D721Med (cell line): ENCODE measurements at regions not wholly inside any gene's neighbourhood (a gene's known extent, or its start where the extent isn't known, plus 50 kb on each side); places are given as distances from the start of the nearest gene placed in this dataset.

ENCODE experiments used
- DNase-seq: peaks from one replicate; pipeline ENCODE4 v3.0.0; 2011; ENCODE audit warnings: low spot score; ENCODE audit not compliant: insufficient read length
- FAIRE-seq: peaks from 2 replicates; lab custom pipeline; 2011; peaks lifted over from hg19 to GRCh38; lab: Jason Lieb, UNC
- TF ChIP-seq, protein P1 (sequence below): IDR thresholded peaks from 2 replicates; pipeline ENCODE4 v1.5.1; 2012; ENCODE audit warnings: mild to moderate bottlenecking, control low read depth; ENCODE audit not compliant: insufficient read depth; ENCODE audit errors: missing control alignments

- DNase-seq (no peak), FAIRE-seq (no peak)
- TF ChIP-seq, protein P1, sequence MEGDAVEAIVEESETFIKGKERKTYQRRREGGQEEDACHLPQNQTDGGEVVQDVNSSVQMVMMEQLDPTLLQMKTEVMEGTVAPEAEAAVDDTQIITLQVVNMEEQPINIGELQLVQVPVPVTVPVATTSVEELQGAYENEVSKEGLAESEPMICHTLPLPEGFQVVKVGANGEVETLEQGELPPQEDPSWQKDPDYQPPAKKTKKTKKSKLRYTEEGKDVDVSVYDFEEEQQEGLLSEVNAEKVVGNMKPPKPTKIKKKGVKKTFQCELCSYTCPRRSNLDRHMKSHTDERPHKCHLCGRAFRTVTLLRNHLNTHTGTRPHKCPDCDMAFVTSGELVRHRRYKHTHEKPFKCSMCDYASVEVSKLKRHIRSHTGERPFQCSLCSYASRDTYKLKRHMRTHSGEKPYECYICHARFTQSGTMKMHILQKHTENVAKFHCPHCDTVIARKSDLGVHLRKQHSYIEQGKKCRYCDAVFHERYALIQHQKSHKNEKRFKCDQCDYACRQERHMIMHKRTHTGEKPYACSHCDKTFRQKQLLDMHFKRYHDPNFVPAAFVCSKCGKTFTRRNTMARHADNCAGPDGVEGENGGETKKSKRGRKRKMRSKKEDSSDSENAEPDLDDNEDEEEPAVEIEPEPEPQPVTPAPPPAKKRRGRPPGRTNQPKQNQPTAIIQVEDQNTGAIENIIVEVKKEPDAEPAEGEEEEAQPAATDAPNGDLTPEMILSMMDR, result no peak
Measured at GRCh38 chr3:5806192-5806591, 618.7 kb downstream of the EDEM1 start.

DNA sequence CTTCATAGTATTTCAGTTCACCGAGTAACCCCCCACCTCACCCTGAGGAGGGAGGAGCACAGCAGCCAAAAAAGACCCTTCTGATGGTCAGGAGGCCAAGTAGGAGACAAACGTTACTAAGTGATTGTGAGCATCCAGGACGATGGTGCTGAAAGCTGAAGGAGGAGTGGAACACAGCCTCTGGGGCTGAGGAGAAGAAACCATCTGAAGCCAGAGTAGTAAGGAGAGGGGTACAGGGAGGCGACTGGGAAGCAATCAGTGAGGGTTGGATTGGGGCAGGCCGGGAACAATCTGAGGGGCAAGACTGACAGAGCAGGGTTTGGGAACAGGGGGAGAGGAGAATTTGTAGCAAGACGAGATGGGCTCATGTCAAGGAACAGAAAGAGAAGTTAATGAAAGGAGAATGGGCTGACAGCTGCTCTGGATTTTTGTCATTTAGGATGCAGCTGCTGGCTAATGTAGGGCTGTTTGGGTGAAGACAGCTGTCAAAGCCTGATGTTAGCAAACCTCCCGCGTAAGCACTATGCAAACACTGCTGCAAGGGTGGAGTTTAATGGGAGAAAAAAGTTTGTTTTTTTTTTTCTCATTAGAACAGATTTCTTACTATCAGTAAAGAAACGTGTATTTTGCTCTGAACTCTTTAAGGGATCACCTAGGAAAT lies 622.2 kb downstream of the EDEM1 start:
- FAIRE-seq, result no peak
- TF ChIP-seq, protein P1, result no peak
- DNase-seq, result no peak

DNA sequence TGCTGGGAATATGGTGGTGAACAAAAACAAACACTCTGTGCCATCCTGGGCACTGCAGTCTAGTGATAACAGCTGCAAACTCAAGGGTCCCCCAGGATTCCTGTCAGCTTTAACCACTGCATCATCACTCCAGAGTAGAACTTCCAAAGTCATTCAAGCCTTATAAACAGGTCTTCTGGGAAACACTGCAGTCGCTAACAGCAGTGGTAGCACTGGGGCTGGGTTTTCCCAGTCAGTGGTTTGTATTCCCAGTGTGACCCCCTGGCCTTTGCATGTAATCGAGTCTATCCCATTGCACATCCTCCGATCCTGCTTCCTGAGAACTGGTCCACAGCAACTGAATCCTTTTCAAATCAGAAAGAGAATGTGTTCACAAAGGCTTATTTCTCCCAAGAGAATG lies 623.5 kb downstream of the EDEM1 start:
- FAIRE-seq, result no peak
- DNase-seq, result no peak
- TF ChIP-seq, protein P1, result no peak

DNA sequence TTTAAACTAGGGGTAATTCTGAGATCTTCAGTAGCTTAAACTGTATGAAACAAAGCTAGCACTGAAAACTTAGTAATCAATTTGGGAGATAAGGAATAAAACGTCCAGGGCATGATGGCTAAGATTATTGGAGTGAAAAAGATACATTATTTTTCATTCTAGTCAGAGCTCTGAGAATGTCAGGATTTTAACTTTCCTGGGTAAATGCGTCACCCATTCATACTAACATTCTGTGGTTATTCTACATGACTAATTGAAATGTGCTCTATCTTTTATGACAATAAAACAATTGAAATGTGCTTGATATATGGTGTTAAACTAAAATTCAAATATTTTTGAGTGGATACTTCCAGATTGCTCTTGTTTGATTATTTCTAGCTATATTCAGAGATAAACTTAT lies 626.0 kb downstream of the EDEM1 start:
- FAIRE-seq (no peak), DNase-seq (no peak)
- TF ChIP-seq, protein P1, result no peak

GRCh38 chr3:5822843-5823242 lies 635.3 kb downstream of the EDEM1 start:
- FAIRE-seq (no peak), DNase-seq (no peak)
- TF ChIP-seq, protein P1, result no peak

DNA sequence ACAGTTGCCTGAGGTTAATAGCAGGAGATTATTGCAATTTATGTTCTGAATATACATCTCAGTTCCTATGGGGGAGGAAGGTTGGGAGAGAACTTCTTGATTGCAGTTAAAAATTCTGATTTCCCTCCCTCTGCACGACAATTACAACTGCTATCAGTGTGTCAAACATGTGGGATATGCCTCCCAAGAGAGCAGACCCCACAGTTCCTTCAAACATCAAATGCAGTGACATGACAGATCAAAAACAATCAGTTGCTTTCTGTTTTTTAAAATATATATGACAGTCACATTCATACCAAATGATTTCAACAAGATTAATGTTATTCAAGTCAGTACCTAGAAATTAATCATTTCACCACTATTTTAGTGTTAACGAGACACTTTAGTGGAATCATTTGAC lies 639.0 kb downstream of the EDEM1 start:
- DNase-seq (no peak), FAIRE-seq (no peak)
- TF ChIP-seq, protein P1, result no peak

GRCh38 chr3:5828251-5828650 lies 640.7 kb downstream of the EDEM1 start:
- no peak for FAIRE-seq
- TF ChIP-seq, protein P1, result no peak

More at GRCh38 chr3:5828251-5828650, 640.7 kb downstream of the EDEM1 start:
- no peak for DNase-seq
